HEK293 (cell line): ENCODE measurements at regions not wholly inside any gene's neighbourhood (a gene's known extent, or its start where the extent isn't known, plus 50 kb on each side); places are given as distances from the start of the nearest gene placed in this dataset.

Source experiments
- MYNN ChIP-seq: fragments of 450-650 bp; formaldehyde crosslinking; IDR thresholded peaks from 2 replicates; pipeline ENCODE4 v1.5.1; 2016; ENCODE audit warnings: missing biosample characterization, missing genetic modification characterization, borderline replicate concordance
- PRDM1 ChIP-seq: fragments of 450-650 bp; formaldehyde crosslinking; IDR thresholded peaks from 2 replicates; pipeline ENCODE4; 2016; ENCODE audit warnings: missing biosample characterization, missing genetic modification characterization
- ZBTB8A ChIP-seq: fragments of 450-650 bp; formaldehyde crosslinking; IDR thresholded peaks from 2 replicates; pipeline ENCODE4 v1.5.1; 2016; ENCODE audit warnings: missing biosample characterization, missing genetic modification characterization
- ZNF366 ChIP-seq: fragments of 450-650 bp; formaldehyde crosslinking; conservative IDR thresholded peaks from 2 replicates; pipeline ENCODE4 v1.5.1; 2016; ENCODE audit warnings: missing biosample characterization, missing genetic modification characterization
- ZNF529 ChIP-seq: fragments of 450-650 bp; formaldehyde crosslinking; IDR thresholded peaks from 2 replicates; pipeline ENCODE4 v1.5.1; 2017; ENCODE audit warnings: missing genetic modification characterization, missing biosample characterization; ENCODE audit not compliant: insufficient replicate concordance
- ZNF707 ChIP-seq: fragments of 450-650 bp; formaldehyde crosslinking; IDR thresholded peaks from 2 replicates; pipeline ENCODE4 v1.5.1; 2016; ENCODE audit warnings: missing biosample characterization, missing genetic modification characterization
- ZNF768 ChIP-seq: fragments of 450-650 bp; formaldehyde crosslinking; IDR thresholded peaks from 2 replicates; pipeline ENCODE4 v1.5.1; 2018; ENCODE audit warnings: missing biosample characterization, mild to moderate bottlenecking, missing genetic modification characterization
- TF ChIP-seq, protein P1 (sequence below): sonication (generic); formaldehyde crosslinking; IDR thresholded peaks from 2 replicates; pipeline ENCODE4 v1.8.1; 2022; ENCODE audit warnings: mild to moderate bottlenecking, moderate library complexity, missing genetic modification reagents
- TF ChIP-seq, protein P2 (sequence below): fragments of 450-650 bp; formaldehyde crosslinking; IDR thresholded peaks from 2 replicates; pipeline ENCODE4 v1.5.1; 2016; ENCODE audit warnings: missing biosample characterization, missing genetic modification characterization
- TF ChIP-seq, protein P3 (sequence below): fragments of 450-650 bp; formaldehyde crosslinking; IDR thresholded peaks from 2 replicates; pipeline ENCODE4 v1.5.1; 2016; ENCODE audit warnings: missing biosample characterization, missing genetic modification characterization
- TF ChIP-seq, protein P4 (sequence below): fragments of 450-650 bp; formaldehyde crosslinking; IDR thresholded peaks from 2 replicates; pipeline ENCODE4 v1.5.1; 2016; ENCODE audit warnings: missing biosample characterization, missing genetic modification characterization
- TF ChIP-seq, protein P5 (sequence below): fragments of 450-650 bp; formaldehyde crosslinking; IDR thresholded peaks from 2 replicates; pipeline ENCODE4 v1.5.1; 2016; ENCODE audit warnings: missing biosample characterization, missing genetic modification characterization

DNA sequence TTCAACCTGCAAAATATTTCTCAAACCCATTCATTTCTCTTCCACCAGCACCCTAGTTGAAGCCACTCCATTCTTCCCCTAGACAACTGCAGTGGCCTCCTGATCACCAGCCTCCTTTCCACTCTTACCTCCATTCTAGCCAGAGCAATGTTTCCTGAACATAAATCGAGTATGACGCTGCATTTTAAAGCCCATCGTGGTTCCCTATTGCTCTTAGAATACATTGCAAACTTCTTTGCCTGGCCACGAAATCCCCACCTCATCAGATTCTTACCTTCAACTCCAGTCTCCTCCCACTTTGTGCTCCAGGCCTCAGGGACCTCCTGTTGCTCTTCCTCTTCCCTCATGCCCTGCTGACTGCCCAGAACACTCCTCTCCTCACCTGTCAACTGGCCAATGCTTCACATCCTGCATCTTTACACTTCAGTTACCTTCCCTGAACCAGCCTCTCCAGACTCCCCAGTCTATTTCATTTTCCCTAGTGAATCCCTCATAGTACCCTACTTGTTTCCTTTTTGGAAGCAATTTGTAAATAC is 176.5 kb upstream of the CTAGE1 start:
- TF ChIP-seq, protein P1, sequence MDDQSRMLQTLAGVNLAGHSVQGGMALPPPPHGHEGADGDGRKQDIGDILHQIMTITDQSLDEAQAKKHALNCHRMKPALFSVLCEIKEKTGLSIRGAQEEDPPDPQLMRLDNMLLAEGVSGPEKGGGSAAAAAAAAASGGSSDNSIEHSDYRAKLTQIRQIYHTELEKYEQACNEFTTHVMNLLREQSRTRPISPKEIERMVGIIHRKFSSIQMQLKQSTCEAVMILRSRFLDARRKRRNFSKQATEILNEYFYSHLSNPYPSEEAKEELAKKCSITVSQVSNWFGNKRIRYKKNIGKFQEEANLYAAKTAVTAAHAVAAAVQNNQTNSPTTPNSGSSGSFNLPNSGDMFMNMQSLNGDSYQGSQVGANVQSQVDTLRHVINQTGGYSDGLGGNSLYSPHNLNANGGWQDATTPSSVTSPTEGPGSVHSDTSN (CRISPR knock-in tag) = no peak
- TF ChIP-seq PRDM1 (tag by site-specific recombination) (no peak), ZBTB8A (tag by site-specific recombination) (no peak), MYNN (no peak), ZNF768 (tag by site-specific recombination) (no peak), ZNF366 (tag by site-specific recombination) (no peak), ZNF529 (tag by site-specific recombination) (no peak), ZNF707 (tag by site-specific recombination) (no peak)
- TF ChIP-seq, protein P2, sequence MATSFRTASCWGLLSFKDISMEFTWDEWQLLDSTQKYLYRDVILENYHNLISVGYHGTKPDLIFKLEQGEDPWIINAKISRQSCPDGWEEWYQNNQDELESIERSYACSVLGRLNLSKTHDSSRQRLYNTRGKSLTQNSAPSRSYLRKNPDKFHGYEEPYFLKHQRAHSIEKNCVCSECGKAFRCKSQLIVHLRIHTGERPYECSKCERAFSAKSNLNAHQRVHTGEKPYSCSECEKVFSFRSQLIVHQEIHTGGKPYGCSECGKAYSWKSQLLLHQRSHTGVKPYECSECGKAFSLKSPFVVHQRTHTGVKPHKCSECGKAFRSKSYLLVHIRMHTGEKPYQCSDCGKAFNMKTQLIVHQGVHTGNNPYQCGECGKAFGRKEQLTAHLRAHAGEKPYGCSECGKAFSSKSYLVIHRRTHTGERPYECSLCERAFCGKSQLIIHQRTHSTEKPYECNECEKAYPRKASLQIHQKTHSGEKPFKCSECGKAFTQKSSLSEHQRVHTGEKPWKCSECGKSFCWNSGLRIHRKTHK (tag by site-specific recombination) = no peak
- TF ChIP-seq, protein P3, sequence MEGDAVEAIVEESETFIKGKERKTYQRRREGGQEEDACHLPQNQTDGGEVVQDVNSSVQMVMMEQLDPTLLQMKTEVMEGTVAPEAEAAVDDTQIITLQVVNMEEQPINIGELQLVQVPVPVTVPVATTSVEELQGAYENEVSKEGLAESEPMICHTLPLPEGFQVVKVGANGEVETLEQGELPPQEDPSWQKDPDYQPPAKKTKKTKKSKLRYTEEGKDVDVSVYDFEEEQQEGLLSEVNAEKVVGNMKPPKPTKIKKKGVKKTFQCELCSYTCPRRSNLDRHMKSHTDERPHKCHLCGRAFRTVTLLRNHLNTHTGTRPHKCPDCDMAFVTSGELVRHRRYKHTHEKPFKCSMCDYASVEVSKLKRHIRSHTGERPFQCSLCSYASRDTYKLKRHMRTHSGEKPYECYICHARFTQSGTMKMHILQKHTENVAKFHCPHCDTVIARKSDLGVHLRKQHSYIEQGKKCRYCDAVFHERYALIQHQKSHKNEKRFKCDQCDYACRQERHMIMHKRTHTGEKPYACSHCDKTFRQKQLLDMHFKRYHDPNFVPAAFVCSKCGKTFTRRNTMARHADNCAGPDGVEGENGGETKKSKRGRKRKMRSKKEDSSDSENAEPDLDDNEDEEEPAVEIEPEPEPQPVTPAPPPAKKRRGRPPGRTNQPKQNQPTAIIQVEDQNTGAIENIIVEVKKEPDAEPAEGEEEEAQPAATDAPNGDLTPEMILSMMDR (tag by site-specific recombination) = no peak
- TF ChIP-seq, protein P4, sequence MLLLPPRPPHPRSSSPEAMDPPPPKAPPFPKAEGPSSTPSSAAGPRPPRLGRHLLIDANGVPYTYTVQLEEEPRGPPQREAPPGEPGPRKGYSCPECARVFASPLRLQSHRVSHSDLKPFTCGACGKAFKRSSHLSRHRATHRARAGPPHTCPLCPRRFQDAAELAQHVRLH = no peak
- TF ChIP-seq, protein P5, sequence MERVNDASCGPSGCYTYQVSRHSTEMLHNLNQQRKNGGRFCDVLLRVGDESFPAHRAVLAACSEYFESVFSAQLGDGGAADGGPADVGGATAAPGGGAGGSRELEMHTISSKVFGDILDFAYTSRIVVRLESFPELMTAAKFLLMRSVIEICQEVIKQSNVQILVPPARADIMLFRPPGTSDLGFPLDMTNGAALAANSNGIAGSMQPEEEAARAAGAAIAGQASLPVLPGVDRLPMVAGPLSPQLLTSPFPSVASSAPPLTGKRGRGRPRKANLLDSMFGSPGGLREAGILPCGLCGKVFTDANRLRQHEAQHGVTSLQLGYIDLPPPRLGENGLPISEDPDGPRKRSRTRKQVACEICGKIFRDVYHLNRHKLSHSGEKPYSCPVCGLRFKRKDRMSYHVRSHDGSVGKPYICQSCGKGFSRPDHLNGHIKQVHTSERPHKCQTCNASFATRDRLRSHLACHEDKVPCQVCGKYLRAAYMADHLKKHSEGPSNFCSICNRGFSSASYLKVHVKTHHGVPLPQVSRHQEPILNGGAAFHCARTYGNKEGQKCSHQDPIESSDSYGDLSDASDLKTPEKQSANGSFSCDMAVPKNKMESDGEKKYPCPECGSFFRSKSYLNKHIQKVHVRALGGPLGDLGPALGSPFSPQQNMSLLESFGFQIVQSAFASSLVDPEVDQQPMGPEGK (tag by site-specific recombination) = no peak
